ENCODE measurements at regions not wholly inside any gene's neighbourhood (a gene's known extent, or its start where the extent isn't known, plus 50 kb on each side); places are given as distances from the start of the nearest gene placed in this dataset.
A peak's percentile ranks its signal among the peaks of the same experiment; 100 is the strongest.

DNA sequence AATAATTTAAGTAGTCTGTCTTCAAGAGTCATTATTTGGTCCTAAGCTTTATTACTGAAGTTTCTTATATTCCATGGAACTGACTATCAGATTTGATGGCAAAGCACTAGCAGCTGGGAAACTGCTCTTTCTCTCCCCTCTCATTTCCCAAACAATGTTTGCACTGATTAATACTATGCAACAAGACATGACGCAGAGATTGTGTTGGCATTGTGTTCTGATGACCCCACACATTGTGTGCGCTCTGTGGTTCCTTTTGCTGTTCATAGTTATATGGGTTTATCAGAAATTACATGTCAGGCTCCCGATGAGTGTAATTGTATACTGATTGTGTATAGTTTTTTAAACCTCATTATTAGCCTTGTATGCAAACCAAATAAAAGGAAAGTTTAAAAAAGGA lies 331.6 kb upstream of the FANCL start:
- TF ChIP-seq, protein P1, sequence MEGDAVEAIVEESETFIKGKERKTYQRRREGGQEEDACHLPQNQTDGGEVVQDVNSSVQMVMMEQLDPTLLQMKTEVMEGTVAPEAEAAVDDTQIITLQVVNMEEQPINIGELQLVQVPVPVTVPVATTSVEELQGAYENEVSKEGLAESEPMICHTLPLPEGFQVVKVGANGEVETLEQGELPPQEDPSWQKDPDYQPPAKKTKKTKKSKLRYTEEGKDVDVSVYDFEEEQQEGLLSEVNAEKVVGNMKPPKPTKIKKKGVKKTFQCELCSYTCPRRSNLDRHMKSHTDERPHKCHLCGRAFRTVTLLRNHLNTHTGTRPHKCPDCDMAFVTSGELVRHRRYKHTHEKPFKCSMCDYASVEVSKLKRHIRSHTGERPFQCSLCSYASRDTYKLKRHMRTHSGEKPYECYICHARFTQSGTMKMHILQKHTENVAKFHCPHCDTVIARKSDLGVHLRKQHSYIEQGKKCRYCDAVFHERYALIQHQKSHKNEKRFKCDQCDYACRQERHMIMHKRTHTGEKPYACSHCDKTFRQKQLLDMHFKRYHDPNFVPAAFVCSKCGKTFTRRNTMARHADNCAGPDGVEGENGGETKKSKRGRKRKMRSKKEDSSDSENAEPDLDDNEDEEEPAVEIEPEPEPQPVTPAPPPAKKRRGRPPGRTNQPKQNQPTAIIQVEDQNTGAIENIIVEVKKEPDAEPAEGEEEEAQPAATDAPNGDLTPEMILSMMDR (IDR thresholded peaks at IDR 0.05; ENCODE audit: insufficient read depth, low read depth, low read length), result no peak

DNA sequence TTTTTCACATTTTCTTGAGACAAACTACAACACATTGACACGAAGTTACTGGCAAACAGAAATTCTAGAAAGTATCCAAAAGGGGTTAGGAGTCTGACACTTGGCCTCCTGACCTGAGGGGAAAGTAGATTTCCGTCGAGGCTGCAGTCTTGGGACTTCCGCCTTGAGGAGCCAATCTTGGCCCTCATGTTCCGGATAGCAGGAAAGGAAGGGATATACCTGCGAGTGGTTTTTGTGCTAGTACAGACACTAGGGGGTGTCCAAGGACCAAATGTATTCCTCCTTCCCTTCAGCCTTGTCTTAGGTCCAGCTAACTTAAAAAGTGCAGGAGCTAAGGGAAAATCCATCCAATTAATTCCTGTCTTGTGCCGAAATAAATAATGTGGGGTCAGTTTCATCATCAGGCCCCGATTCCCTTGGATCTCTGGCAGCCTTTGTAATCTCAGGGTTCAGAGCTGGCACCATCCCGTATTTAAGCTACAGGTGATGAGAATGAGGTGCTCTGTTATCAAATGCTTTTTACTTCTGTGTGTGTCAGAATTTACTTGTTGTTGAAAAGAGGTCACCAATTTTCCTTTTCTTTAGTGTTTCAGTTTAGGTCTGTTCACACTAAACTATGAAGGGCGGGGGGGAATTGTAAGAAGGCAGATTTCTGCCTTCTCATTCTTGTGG lies 330.2 kb upstream of the FANCL start:
- H3K27me3 ChIP-seq (ENCODE audit: control insufficient read depth, insufficient read depth, low read length), result no peaks in the 10 kb centered on the region
- TF ChIP-seq, protein P1 (IDR thresholded peaks at IDR 0.05; ENCODE audit: insufficient read depth, low read depth, low read length), result peak; percentile 79
- DNase-seq (ENCODE audit: low read depth), result no peak
- no peak overlapping the region for H3K4me3 ChIP-seq (ENCODE audit: low read depth, low read length)
- POLR2A ChIA-PET, result no interaction called here
- CTCF ChIA-PET, result interaction anchor here (0.6 to 2.2 kb wide), 17 partner anchors 9 to 1989 kb away, joined by 3 to 16 read pairs (median 3); no protein-coding TSS in a partner anchor
- H3K36me3 ChIP-seq (ENCODE audit: control insufficient read depth, insufficient read depth, low read length), result no peaks in the 10 kb centered on the region

More for the DNA sequence above, 331.6 kb upstream of the FANCL start:
- POLR2A ChIA-PET, result no interaction called here
- no peak for DNase-seq (ENCODE audit: low read depth)
- CTCF ChIA-PET, result interaction anchor here (0.7 to 2.0 kb wide), 2 partner anchors 108 to 1924 kb away, joined by 3 to 6 read pairs; no protein-coding TSS in a partner anchor
- H3K27me3 ChIP-seq (ENCODE audit: control insufficient read depth, insufficient read depth, low read length), result no peaks in the 10 kb centered on the region
- no peaks in the 10 kb centered on the region for H3K36me3 ChIP-seq (ENCODE audit: control insufficient read depth, insufficient read depth, low read length)
- no peak overlapping the region for H3K4me3 ChIP-seq (ENCODE audit: low read depth, low read length)

DNA sequence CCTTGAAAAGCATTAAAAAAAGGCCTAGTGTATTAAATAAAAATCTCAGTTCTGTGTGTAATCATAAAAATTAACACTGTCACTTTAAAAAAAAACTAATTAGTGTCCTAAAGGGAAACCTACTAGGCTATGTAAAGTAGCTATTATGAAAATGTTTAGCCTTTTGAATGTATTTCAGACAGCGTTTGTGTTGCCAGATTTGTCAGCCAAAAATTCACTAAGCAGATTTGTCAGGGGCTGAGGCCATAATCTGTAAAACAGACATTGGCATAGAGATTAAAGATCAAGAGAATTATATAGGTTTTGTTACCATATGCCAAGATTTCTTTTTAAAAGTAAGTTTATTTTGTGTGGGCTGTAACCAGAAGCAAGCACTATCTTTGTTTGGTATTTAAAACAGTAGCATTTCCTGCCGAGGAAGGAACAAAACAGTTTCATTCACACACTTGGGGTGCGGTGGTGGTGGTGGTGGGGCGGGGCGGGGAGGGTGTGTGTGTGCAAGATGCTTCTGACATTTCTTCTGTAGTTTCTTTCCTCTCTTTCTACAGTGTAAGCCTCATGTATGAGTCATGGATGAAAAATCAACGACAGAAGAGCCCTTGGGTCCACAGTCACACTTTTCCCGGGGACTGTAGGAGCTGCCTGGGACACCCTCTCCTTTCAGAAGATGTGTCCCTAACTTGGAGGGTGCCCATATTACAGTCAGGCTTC lies 328.5 kb upstream of the FANCL start:
- no peak overlapping the region for H3K4me3 ChIP-seq (ENCODE audit: low read depth, low read length)
- no peaks in the 10 kb centered on the region for H3K36me3 ChIP-seq (ENCODE audit: control insufficient read depth, insufficient read depth, low read length)
- ChIA-PET POLR2A (no interaction called here), CTCF (interaction anchor here (0.7 to 2.2 kb wide), 2 partner anchors 12 to 111 kb away, joined by 3 to 16 read pairs; no protein-coding TSS in a partner anchor)
- TF ChIP-seq, protein P1 (IDR thresholded peaks at IDR 0.05; ENCODE audit: insufficient read depth, low read depth, low read length), result no peak
- no peaks in the 10 kb centered on the region for H3K27me3 ChIP-seq (ENCODE audit: control insufficient read depth, insufficient read depth, low read length)
- DNase-seq (ENCODE audit: low read depth), result no peak

DNA sequence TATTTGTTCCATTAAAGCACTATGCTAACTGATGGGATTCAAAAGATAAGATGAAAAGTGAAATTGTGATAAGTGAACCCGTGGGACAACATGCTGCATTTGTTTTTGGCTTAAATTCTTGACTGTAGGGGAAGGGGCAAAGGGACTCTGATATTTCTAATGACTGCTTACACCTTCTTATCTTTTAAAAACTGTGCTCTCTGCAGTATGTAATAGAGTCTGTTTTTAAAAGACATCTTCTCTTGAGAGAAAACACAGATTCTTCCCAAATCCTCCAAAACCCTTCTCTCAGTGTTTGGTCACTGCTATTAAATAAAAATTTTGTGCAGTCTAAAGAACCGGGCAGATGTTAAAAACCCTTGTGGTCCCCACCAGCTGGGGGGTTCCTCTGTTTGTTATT lies 327.8 kb upstream of the FANCL start:
- ChIA-PET CTCF (no interaction called here), POLR2A (interaction anchor here (0.5 kb wide), 1 partner anchor 115 kb away, joined by 8 read pairs; no protein-coding TSS in a partner anchor)
- no peaks in the 10 kb centered on the region for H3K36me3 ChIP-seq (ENCODE audit: control insufficient read depth, insufficient read depth, low read length)

DNA sequence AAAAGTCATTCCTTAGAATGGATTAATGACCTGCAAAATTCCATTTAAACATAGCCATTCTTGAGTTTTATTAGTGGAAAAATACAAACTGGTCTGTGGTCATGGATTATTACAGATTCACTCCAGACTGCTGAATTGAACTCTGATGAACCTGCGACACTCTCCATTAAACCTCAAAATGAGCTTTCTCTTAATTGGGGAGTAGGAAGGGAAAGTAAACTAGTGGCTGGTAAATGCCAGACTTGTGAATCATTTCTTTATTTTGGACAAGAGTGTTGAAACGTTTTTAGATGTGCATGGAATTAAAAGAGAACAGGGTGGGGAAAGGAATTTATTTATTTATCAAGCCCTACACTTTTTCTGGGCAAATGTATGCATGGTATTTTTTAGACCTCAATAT lies 321.2 kb upstream of the FANCL start:
- CTCF ChIA-PET, result no interaction called here
- H3K36me3 ChIP-seq (ENCODE audit: control insufficient read depth, insufficient read depth, low read length), result no peaks in the 10 kb centered on the region
- POLR2A ChIA-PET, result no interaction called here
- no peaks in the 10 kb centered on the region for H3K27me3 ChIP-seq (ENCODE audit: control insufficient read depth, insufficient read depth, low read length)
- TF ChIP-seq, protein P1 (IDR thresholded peaks at IDR 0.05; ENCODE audit: insufficient read depth, low read depth, low read length), result no peak
- H3K4me3 ChIP-seq (ENCODE audit: low read depth, low read length), result no peak overlapping the region
- no peak for DNase-seq (ENCODE audit: low read depth)

More for the DNA sequence above, 327.8 kb upstream of the FANCL start:
- H3K27me3 ChIP-seq (ENCODE audit: control insufficient read depth, insufficient read depth, low read length), result no peaks in the 10 kb centered on the region
- no peak overlapping the region for H3K4me3 ChIP-seq (ENCODE audit: low read depth, low read length)
- TF ChIP-seq, protein P1 (IDR thresholded peaks at IDR 0.05; ENCODE audit: insufficient read depth, low read depth, low read length), result no peak
- DNase-seq (ENCODE audit: low read depth), result no peak
